HL-60 (cell line): ENCODE measurements at regions not wholly inside any gene's neighbourhood (a gene's known extent, or its start where the extent isn't known, plus 50 kb on each side); places are given as distances from the start of the nearest gene placed in this dataset.

Experiments used
- CTCF ChIP-seq: IDR thresholded peaks from one replicate; pipeline ENCODE4 v1.5.1; 2011; ENCODE audit warnings: low read length, control low read depth, inconsistent platforms; ENCODE audit not compliant: insufficient read depth
- GABPA ChIP-seq: IDR thresholded peaks from 2 replicates; pipeline ENCODE4 v1.6.1; 2012; ENCODE audit warnings: low read depth
- POLR2AphosphoS5 ChIP-seq: IDR thresholded peaks from 2 replicates; pipeline ENCODE4 v1.6.1; 2012; ENCODE audit warnings: low read depth
- SPI1 ChIP-seq: IDR thresholded peaks from 2 replicates; pipeline ENCODE4 v1.6.1; 2012; ENCODE audit warnings: low read depth, mild to moderate bottlenecking, borderline replicate concordance
- TF ChIP-seq, protein P1 (sequence below): IDR thresholded peaks from 2 replicates; pipeline ENCODE4 v1.6.1; 2012; ENCODE audit warnings: low read depth; ENCODE audit not compliant: insufficient replicate concordance

DNA sequence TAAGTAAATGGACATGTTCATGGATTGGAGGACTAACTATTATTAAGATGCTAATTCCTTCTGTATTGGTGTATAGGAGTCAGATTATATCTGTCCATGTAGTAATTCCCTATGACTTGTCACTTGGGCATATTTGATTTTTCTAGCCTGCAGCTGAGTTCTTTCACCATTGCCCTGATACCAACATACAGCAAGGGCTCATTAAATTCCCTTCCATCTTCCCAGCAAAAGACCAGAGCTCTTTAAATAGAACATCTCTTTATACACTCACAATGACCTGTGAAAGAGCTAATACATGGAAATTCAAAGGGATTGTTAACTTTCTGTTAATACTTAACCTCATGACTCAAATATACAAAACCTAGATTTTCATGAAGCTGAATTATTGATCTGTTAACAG is 492.3 kb upstream of the VRK2 start:
- TF ChIP-seq GABPA (no peak), CTCF (no peak), POLR2AphosphoS5 (no peak), SPI1 (no peak)
- TF ChIP-seq, protein P1, sequence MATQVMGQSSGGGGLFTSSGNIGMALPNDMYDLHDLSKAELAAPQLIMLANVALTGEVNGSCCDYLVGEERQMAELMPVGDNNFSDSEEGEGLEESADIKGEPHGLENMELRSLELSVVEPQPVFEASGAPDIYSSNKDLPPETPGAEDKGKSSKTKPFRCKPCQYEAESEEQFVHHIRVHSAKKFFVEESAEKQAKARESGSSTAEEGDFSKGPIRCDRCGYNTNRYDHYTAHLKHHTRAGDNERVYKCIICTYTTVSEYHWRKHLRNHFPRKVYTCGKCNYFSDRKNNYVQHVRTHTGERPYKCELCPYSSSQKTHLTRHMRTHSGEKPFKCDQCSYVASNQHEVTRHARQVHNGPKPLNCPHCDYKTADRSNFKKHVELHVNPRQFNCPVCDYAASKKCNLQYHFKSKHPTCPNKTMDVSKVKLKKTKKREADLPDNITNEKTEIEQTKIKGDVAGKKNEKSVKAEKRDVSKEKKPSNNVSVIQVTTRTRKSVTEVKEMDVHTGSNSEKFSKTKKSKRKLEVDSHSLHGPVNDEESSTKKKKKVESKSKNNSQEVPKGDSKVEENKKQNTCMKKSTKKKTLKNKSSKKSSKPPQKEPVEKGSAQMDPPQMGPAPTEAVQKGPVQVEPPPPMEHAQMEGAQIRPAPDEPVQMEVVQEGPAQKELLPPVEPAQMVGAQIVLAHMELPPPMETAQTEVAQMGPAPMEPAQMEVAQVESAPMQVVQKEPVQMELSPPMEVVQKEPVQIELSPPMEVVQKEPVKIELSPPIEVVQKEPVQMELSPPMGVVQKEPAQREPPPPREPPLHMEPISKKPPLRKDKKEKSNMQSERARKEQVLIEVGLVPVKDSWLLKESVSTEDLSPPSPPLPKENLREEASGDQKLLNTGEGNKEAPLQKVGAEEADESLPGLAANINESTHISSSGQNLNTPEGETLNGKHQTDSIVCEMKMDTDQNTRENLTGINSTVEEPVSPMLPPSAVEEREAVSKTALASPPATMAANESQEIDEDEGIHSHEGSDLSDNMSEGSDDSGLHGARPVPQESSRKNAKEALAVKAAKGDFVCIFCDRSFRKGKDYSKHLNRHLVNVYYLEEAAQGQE, result no peak
